ENCODE measurements at regions not wholly inside any gene's neighbourhood (a gene's known extent, or its start where the extent isn't known, plus 50 kb on each side); places are given as distances from the start of the nearest gene placed in this dataset.

DNA sequence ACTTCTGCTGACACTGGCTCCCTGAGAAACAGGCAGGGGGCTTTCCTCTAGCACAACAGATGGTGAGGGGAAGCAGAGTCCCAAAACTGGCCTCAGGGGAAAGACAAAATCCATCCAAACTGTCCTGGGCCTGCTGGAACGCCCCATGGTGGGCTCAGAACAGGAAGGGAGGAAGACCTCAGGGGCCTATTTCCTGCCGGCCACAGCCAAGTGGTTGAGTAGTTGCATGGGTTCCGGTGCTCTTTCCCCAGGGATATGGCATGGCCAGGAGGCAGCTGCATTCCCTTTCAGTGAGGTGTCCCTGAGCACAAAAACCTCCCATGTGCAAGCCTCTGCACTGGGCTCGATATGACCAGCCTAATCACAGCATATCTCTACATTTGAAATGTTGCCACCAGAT, 303.0 kb upstream of the IRX5 start:
- Histone ChIP-seq H3K4me1 (no peaks in the 10 kb centered on the region), H3K4me3 (no peak overlapping the region), H3K9me3 (no peaks in the 10 kb centered on the region), H3K27ac (no peak overlapping the region), H3K27me3 (no peaks in the 10 kb centered on the region), H3K36me3 (no peaks in the 10 kb centered on the region)
- intact Hi-C loops (cut with DNase I; ENCODE audit: low total_unique reads): no loop called here
- DNase-seq: no peak
- TF ChIP-seq POLR2A (IDR thresholded peaks at IDR 0.05): no peak
- TF ChIP-seq, protein P1, sequence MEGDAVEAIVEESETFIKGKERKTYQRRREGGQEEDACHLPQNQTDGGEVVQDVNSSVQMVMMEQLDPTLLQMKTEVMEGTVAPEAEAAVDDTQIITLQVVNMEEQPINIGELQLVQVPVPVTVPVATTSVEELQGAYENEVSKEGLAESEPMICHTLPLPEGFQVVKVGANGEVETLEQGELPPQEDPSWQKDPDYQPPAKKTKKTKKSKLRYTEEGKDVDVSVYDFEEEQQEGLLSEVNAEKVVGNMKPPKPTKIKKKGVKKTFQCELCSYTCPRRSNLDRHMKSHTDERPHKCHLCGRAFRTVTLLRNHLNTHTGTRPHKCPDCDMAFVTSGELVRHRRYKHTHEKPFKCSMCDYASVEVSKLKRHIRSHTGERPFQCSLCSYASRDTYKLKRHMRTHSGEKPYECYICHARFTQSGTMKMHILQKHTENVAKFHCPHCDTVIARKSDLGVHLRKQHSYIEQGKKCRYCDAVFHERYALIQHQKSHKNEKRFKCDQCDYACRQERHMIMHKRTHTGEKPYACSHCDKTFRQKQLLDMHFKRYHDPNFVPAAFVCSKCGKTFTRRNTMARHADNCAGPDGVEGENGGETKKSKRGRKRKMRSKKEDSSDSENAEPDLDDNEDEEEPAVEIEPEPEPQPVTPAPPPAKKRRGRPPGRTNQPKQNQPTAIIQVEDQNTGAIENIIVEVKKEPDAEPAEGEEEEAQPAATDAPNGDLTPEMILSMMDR (IDR thresholded peaks at IDR 0.05): no peak

- no peaks in the 10 kb centered on the region for H3K4me1 ChIP-seq
- no peak overlapping the region for H3K4me3 ChIP-seq
- no peaks in the 10 kb centered on the region for H3K9me3 ChIP-seq
- no peak for DNase-seq
- no peak for TF ChIP-seq POLR2A (IDR thresholded peaks at IDR 0.05)
- TF ChIP-seq, protein P1 (IDR thresholded peaks at IDR 0.05): no peak
- H3K27me3 ChIP-seq: no peaks in the 10 kb centered on the region
- H3K27ac ChIP-seq: no peak overlapping the region
- intact Hi-C loops (cut with DNase I; ENCODE audit: low total_unique reads): no loop called here
- H3K36me3 ChIP-seq: no peaks in the 10 kb centered on the region
Observed at GRCh38 chr16:54623636-54624035, 307.0 kb upstream of the IRX5 start.

DNA sequence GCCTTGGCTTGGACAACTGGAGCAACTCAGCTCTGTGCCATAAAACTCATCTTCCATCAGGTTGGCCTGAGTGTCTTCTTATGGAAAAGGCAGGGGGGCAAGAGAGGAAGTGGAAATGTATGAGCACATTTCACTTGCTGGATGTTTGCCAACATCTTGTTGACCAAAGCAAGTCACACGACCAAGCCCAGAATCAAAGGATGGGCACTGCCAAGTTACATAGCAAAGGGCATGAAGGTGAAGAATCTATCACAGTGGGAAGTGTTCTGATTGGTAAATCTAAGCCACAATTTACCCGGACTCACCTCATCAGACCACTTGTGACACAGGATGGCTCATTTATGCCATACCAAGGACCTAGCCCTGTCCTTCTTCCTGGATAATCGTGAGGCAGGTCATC, 310.5 kb upstream of the IRX5 start:
- intact Hi-C loops (cut with DNase I; ENCODE audit: low total_unique reads): no loop called here

DNA sequence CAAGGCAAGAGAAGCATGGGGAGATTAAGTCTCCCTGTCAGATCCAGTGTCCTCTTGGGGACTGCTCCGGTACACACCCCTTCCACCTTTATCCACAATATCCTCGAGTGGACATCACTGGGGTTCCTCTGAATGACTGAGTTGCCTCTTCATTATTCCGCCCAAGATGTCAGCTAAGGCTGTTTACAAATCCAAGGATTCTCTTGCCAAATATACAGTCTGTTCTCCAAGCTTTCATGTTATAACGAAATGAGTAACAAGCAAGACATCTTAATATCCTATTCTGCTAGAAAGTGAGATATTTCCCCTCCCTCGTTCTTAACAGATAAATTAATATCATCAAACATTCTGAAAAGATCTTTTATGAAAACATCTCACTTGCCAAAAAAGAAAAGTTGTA, 314.1 kb upstream of the IRX5 start:
- Histone ChIP-seq H3K27me3 (no peaks in the 10 kb centered on the region), H3K4me3 (no peak overlapping the region), H3K36me3 (no peaks in the 10 kb centered on the region), H3K27ac (no peak overlapping the region), H3K4me1 (no peaks in the 10 kb centered on the region), H3K9me3 (no peaks in the 10 kb centered on the region)
- TF ChIP-seq, protein P1 (IDR thresholded peaks at IDR 0.05): no peak
- no peak for TF ChIP-seq POLR2A (IDR thresholded peaks at IDR 0.05)
- no peak for DNase-seq
- intact Hi-C loops (cut with DNase I; ENCODE audit: low total_unique reads): no loop called here

More for the DNA sequence above, 310.5 kb upstream of the IRX5 start:
- Histone ChIP-seq H3K36me3 (no peaks in the 10 kb centered on the region), H3K4me3 (no peak overlapping the region), H3K9me3 (no peaks in the 10 kb centered on the region), H3K27ac (no peak overlapping the region), H3K4me1 (no peaks in the 10 kb centered on the region), H3K27me3 (no peaks in the 10 kb centered on the region)
- no peak for TF ChIP-seq POLR2A (IDR thresholded peaks at IDR 0.05)
- TF ChIP-seq, protein P1 (IDR thresholded peaks at IDR 0.05): no peak
- no peak for DNase-seq

DNA sequence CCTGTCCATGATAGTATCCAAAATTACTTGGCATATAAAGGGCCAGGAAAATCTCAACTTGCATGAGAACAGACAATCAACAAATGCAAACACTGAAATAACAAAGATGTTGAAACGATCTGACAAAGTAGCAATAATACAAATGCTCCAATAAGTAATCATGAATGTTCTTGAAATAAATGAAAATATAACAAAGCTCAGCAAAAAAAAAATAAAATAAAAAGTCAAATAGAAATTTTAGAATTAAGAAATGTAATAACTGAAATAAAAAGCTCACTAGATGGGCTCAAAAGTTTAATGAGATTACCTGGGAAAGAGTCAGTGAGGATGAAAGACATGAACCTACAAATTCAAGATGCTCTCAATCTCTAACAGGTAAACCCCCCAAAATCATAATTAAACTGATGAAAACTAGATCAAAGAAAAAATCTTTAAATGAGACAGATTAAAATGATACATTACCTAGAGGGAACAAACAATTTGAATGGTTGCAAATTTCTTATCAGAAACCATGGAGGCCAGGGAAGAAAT, 319.0 kb upstream of the IRX3 start:
- TF ChIP-seq POLR2A (IDR thresholded peaks at IDR 0.05): no peak
- TF ChIP-seq, protein P1 (IDR thresholded peaks at IDR 0.05): no peak
- H3K4me3 ChIP-seq: no peak overlapping the region
- H3K27ac ChIP-seq: no peak overlapping the region
- no peaks in the 10 kb centered on the region for H3K36me3 ChIP-seq
- no peaks in the 10 kb centered on the region for H3K4me1 ChIP-seq
- H3K27me3 ChIP-seq: no peaks in the 10 kb centered on the region
- H3K9me3 ChIP-seq: peaks cover 0 to 8% of the 10 kb centered on the region in 2 donors
- intact Hi-C loops (cut with DNase I; ENCODE audit: low total_unique reads): no loop called here
- no peak for DNase-seq
